HK-2 (cell line): ENCODE measurements at regions not wholly inside any gene's neighbourhood (a gene's known extent, or its start where the extent isn't known, plus 50 kb on each side); places are given as distances from the start of the nearest gene placed in this dataset.
"Not testable (repeated sequence)": the region's sequence is repeated elsewhere in the genome, so short reads cannot be mapped to it uniquely, and the experiment has no call there.

Experiments
- DNase-seq: peaks from one replicate; pipeline ENCODE4 v3.0.0-alpha.2; 2018; ENCODE audit not compliant: unreplicated experiment

DNA sequence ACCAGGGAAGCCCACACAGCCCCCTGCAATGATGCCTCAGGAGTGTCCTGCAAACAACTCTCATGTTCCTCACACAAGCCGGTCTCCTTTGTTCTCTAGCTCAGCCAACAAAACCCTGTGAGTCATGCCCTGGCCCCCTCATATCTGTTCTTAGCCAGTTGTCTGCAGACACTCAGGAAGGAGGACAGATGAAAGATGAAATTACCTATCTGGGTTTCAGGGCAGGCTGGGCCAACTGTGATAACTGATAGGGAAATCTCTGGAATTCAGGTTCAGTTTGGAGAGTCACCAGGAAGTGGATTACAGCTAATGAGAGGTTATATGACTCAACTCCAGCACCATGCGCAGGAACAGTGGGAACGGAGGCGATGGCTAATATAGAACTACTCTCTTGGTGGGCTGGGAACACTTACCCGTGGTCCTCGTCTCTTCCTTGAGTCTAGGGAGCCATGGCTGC lies 352.0 kb upstream of the ADAMTS9 start:
- no peak for DNase-seq

- DNase-seq = no peak
Measured at GRCh38 chr3:65037861-65038260, 350.1 kb upstream of the ADAMTS9 start.

GRCh38 chr3:65035246-65035645 lies 347.4 kb upstream of the ADAMTS9 start:
- no peak for DNase-seq

DNA sequence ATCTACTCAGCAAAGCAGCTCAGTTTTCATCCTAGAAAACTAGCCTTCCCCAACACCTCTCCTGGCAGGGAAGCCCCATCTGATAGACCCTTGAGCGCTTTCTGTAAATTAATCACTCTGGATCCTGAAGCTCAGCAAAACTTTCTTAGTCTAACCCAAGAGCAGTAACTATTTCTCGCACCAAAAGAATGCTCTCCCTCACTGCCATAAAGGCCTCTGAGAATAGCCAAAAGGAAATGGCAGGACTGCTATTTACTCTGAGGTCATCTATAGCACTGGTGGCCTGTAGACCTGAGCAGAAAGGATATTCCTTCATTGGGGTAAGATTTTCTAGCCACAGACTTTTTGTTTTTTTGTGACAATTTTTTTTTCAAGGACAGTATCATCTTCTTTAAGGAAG lies 345.8 kb upstream of the ADAMTS9 start:
- no peak for DNase-seq

GRCh38 chr3:65030847-65031463 lies 343.2 kb upstream of the ADAMTS9 start:
- DNase-seq = no peak

- DNase-seq = no peak
Measured at GRCh38 chr3:65030014-65030627, 342.3 kb upstream of the ADAMTS9 start.

GRCh38 chr3:65029130-65029529 lies 341.3 kb upstream of the ADAMTS9 start:
- no peak for DNase-seq

DNA sequence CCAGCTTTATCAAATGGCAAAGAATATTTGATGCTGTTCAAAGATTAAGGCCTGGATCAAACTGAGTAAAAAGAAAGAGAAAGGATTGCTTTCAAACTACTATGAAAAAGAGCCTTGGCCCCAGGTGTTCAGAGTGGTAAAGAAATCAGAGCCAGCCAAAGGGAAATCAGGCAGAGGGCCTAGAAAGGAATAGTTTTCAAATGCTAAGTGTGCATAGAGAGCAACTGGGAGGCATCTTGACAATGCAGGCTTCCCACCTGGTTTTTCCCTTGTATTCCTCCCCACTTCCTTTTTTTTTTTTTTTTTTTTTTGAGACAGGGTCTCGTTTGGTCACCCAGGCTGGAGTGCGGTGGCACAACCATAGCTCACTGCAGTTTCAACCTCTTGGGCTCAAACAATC lies 340.2 kb upstream of the ADAMTS9 start:
- no peak for DNase-seq

GRCh38 chr3:65027335-65027734 lies 339.5 kb upstream of the ADAMTS9 start:
- no peak for DNase-seq

DNA sequence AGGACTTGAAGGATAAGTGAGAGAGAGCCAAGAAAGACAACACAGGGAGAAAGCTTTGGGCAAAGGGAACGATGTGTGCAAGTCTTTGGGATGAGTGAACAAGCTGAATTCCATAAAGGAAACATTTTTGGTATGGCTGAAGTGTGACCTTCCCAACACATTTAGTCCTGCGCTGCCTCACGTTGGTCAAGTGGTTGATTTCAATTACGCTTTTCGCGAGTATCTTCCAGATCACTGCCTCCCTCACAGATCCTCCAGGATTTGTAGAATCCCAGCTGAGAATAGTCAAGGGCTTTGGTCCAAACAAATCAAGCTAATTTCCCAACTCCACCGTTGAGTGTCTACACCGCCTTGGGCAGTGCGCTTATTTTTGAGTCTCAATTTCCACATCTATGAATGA lies 338.4 kb upstream of the ADAMTS9 start:
- DNase-seq = no peak

- no peak for DNase-seq
Measured at GRCh38 chr3:65024148-65024547, 336.3 kb upstream of the ADAMTS9 start.

DNA sequence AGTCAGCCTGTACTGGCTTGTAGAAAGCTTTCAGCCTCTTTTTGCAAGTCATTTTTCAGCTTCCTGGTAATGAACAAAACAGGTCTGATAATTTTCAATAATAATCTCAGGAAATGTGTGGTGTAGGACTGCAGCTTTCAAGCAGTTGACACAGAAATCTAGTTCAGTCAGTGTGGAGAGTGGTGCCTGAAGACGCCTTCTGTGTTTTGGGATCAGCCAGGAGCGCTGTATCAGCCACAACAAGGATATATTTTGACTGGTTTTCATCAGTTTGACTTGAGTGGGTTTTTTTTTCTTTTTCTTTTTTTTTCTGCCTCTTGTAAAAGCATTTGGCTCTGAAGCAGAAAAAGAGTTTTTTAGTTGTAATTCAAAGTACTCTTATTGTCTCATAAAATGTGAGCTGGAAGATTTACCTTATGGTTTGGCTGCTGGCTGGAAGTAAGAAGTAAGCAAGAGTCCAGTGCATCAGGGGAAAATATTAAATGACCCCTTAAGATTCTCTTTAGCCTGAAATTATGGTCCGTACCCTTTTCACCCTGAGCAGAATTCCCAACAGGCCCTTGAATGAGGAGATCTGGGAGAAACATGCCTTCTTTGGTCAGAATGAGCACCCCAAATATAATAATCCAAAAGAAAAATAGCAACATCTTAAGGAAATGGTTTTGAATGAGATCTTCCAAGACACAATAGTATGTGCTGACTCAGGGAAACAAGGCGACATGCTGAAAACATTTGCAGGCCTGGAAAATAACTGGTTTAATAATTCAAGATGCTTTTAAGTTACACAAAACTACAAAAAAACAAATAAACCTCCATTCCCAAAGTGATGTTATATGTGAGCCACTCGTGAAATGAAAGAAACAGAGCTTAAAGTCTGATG lies 332.7 kb upstream of the ADAMTS9 start:
- no peak for DNase-seq

DNA sequence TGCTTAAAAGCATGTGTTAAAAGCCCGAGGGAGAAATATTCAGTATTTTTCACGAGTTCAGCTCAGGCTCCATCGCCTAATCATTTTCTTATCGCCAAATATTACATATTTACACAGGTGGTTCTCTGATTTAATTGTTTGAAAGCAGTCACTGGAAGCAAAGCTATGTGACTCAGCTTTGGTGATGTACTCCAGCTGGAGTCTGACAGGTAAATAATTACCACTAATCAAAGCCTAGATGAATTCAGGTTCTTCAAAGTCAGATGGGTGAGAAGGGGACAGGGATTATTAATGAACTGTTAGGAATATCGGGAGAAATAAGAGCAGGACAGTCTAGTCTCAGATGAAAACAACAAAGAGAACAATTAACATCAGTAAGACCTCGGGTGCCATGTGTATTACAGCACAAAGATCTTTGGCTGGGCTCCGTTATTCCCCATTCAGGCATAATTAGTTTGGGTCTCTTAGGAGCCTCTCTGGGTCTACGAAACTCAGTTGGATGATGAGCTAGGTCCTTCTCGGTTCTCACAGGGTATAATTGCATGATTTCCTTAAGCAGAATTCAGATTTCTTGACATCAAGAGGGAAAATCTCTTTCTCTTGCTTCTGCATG lies 331.7 kb upstream of the ADAMTS9 start:
- no peak for DNase-seq

GRCh38 chr3:65018801-65019200 lies 331.0 kb upstream of the ADAMTS9 start:
- no peak for DNase-seq

- DNase-seq = no peak
Measured at GRCh38 chr3:65017359-65017758, 329.6 kb upstream of the ADAMTS9 start.

- no peak for DNase-seq
Measured at GRCh38 chr3:65015711-65016110, 327.9 kb upstream of the ADAMTS9 start.

DNA sequence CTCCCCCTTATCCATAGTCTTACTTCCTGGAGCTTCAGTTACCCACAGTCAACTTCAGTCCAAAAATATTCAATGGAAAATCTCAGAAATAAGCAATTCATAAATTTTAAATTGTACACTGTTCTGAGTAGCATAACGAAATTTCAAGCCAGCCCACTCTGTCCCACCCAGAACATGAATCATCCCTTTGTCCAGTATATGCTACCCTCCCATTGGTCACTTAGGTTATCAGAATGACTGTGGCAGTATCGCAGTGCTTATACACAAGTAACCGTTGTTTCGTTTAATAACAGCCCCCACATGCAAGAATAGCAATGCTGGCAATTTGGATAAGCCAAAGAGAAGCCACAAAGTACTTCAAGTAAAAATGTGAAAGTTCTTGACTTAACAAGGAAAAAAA lies 325.3 kb upstream of the ADAMTS9 start:
- DNase-seq = no peak

DNA sequence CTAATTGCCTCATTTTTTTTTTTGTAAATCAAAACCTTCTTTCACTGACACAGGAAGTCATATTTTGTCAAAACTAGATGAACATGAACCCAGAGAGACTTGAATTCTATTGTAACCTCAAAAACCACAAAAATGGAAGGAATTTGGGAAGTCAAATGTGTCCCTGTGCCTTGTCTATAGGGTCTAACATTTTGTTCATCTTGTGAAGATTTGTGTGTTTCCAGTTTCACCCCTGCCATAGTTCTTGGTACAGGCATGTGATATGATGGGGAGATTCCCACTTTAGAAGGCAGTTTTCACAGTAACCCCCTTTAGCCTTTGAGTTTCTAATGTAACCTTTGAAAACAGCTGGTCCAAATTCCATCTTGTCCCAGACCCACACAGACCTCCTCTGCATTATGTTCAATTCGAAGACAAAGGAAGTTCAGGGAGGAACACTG lies 318.5 kb upstream of the ADAMTS9 start:
- no peak for DNase-seq

GRCh38 chr3:65005486-65005885 lies 317.7 kb upstream of the ADAMTS9 start:
- DNase-seq = no peak

GRCh38 chr3:65004795-65005295 lies 317.0 kb upstream of the ADAMTS9 start:
- DNase-seq = no peak

- no peak for DNase-seq
Measured at GRCh38 chr3:65004306-65004705, 316.5 kb upstream of the ADAMTS9 start.

GRCh38 chr3:65001119-65001518 lies 313.3 kb upstream of the ADAMTS9 start:
- DNase-seq = not testable (repeated sequence)
